HG02678 (cell line): ENCODE measurements at regions not wholly inside any gene's neighbourhood (a gene's known extent, or its start where the extent isn't known, plus 50 kb on each side); places are given as distances from the start of the nearest gene placed in this dataset.

ENCODE experiments used
- ATAC-seq: cut with Tn5 transposase; IDR thresholded peaks from one replicate; pipeline ENCODE4 v1.9.1; 2021; ENCODE audit warnings: mild to moderate bottlenecking, moderate library complexity; ENCODE audit not compliant: unreplicated experiment

DNA sequence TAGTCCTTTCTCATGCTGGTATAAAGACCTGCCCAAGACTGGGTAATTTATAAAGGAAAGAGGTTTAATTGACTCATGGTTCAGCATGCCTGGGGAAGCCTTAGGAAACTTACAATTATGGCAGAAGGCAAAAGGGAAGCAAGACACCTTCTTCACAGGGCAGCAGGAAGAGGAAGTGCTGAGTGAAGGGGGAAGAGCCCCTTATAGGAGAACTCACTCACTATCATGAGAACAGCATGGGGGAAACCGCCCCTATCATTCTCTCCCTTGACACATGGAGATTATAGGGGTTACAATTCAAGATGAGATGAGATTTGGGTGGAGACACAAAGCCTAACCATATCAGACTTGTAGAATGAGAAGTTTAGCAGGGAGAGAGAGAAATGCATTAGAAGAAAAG, 373.3 kb upstream of the DIAPH2 start:
- ATAC-seq = no peak

DNA sequence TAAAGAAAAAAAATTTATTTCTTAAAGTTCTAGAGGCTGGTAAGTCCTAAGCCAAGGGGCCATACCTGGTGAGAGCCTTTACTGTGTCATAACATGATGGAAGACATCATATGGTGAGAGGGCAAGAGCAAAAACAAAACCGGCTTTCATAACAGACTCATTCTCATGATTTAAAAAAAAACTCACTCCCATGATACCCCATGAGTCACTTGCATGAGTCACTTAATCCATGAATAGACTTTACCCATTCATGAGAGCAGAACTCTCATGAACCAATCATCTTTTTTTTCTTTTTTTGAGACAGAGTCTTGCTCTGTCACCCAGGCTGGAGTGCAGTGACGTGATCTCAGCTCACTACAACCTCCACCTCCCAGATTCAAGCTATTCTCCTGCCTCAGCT, 369.7 kb upstream of the DIAPH2 start:
- no peak for ATAC-seq

GRCh38 chrX:96361844-96362243, 322.8 kb upstream of the DIAPH2 start:
- ATAC-seq = no peak

GRCh38 chrX:96372313-96373046, 312.2 kb upstream of the DIAPH2 start:
- ATAC-seq = peak; percentile 70

GRCh38 chrX:96373047-96373355, 311.6 kb upstream of the DIAPH2 start:
- peak; percentile 10 for ATAC-seq

- no peak for ATAC-seq
These were observed 308.4 kb upstream of the DIAPH2 start for GRCh38 chrX:96376266-96376665.

DNA sequence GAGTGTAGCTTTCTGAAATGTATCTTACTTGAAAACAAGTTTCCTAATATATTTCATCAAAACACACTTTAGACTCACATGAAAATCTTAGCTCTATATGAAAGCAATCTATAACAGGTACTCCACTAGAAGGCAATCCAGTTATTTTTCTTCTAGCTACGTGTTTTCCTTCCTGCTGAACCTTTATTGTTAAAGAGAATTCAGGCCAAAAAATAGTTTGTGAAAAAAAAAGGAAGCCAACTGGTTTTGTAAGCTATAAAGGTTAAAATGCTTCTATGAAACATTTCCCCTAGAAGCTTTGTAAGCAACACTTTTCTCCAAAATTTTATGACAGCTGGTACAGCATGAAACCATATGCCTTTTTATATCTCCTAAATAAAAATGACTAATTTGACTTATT, 304.7 kb upstream of the DIAPH2 start:
- no peak for ATAC-seq

DNA sequence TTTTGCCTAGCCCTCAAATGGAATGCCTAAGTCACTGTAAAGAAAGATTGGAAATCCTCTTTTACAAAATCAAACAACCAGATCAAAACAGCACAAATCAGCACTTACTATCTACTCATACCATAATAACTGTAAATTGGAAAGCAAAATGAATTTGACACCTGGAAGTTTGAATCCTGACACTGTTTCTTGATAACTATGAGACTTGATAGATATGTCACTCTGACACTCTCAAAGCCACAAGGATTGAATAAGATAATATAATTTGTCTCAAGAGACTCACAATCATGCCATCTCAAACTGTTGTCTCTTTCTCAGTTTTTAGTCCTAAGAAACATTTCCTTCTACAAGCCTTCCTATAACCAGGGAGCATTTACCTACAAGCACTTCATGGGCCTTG, 302.6 kb upstream of the DIAPH2 start:
- ATAC-seq = no peak

- ATAC-seq = no peak
These were observed 301.2 kb upstream of the DIAPH2 start for GRCh38 chrX:96383428-96383827.

- ATAC-seq = no peak
These were observed 298.3 kb upstream of the DIAPH2 start for GRCh38 chrX:96386325-96386724.

DNA sequence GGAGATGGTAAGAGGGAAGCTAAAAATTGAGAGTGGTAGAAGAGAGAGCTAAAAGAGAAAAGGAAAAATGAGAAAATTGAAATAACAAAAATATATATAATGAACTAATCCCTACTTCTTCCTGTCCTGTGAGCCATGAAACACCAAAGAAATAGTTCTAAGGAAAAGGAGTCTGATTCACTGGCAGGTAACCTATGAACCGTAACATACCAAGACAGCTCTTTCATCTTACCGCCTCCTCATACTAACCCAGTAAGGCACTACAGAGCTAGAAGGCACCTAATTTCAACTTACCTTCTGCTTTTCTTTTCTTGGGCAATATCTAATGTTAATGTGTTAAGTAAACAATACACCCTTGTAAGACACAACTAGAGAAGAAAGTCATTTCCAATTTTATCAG, 297.7 kb upstream of the DIAPH2 start:
- no peak for ATAC-seq

DNA sequence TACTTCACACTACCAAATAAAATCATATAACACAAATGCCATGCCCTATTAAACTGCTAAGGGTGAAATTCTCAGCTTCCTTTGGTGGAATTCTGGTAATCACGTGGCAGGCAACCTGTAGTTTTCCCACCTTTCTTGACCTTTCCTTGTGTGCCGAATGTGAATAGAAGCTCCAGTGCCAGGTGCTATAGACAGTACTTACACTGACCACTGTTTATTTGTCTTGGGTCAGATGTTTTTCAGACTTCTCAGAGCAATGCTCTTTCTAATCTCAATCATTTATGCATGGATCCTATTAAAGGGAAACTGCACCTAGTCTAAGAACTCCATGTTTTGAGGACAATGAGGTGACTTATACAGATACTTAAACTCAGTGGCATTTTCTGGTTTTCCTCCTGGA, 296.8 kb upstream of the DIAPH2 start:
- ATAC-seq = no peak

DNA sequence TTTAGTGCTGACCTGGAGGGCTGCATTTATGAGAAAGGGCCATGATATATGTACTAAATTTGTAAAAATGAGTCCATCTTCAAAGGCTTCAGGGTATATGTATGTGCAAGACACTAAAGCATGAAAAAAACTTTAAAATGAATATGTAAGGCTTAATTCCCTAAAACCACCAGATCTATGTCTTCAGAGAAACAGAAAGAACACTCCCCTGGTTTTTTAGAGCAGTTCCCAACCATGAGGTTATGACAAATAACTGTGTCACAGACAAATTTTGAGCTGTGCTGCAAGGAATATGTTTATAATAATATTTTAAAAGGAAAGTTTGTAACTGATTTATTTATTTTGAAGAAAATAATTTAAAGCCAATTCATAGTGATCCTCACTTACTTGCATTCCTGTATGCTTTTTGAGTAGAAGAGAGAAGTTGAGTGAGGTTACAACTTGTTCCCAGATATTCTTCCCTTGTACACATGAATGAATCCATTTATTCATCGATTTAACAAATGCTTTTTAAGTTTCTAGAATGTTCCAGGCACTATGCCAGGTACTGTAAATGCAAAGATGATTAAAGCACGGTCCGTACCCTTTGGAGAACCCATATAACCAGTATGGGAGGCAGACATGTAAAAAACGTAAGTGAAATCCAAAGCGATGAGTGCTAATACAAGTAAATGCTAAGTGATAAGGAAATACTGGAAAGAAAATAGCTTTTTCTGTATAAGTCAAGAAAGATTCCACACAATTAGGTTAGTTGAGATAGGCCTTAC, 295.2 kb upstream of the DIAPH2 start:
- no peak for ATAC-seq

DNA sequence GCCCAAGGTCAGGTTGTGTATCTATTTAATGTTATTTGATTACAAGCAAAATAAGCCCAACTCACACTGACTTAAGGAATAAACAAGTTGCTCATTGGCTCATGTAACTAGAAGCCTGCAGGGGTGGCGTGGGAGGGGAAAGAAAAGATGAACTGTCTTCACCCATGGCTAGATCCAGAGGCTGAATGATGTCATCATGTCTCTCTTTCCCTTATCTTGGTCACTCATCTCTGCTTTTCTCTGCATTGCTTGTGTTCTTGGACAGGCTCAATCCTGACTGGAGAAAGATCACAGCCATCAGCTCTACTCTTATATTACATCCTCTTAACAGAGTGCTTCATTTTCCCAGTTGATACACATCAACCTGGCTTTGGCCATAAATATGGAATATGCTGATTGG, 290.0 kb upstream of the DIAPH2 start:
- no peak for ATAC-seq

DNA sequence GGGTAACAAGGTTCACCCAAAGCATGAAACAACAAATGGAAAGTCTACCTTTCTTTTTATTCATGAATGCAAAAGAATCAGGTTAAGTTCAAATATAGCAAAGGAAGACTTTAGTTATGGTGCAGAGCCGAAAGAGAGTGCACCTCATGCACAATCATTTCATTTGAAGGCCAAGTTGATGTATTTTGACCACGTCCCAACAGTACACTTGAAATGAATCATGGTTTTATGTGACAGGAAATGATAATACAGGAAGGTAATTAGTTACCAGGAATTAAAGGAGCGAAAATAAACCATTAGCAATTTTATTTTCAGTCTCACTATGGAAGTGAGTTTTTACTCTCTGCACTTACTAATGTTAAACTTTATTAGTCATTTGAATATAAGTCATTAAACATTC, 281.2 kb upstream of the DIAPH2 start:
- no peak for ATAC-seq

DNA sequence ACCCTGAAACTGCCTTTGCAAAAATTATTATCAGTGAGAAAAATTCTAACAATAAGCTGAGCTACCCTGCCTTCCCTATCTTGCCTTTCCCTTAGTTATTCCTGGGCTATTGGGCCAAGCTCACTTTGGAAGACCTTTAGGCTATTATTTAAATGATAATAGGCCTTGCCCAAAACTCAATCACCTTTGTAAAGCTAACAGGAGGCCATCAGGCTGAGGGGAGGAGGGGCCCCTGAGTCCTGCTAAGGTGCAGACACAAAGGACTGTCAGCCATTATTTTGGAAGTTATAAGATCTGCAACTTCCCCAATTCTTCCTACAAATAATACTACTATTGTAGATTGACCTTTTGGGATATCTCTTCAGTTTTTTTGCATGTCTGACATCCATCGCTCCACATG, 278.8 kb upstream of the DIAPH2 start:
- no peak for ATAC-seq

DNA sequence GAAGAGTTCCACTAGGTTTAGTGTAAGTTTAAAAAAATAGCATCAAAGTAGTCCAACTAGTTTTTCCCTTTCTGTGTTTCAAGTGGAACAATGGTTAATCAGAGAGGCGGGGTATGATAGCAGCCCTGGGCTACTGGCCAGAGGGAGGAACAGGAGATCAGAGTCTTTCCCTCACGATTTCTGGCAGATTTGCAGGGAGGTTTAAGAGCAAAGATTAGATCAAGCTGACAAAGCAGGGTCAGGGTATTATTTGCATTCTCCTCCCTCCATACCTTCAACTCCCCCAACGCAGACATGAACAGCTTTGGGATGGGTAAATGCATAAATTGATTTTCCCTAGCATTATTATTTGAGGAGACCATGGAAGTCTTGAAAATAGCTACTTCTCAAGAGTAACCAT, 277.6 kb upstream of the DIAPH2 start:
- no peak for ATAC-seq

DNA sequence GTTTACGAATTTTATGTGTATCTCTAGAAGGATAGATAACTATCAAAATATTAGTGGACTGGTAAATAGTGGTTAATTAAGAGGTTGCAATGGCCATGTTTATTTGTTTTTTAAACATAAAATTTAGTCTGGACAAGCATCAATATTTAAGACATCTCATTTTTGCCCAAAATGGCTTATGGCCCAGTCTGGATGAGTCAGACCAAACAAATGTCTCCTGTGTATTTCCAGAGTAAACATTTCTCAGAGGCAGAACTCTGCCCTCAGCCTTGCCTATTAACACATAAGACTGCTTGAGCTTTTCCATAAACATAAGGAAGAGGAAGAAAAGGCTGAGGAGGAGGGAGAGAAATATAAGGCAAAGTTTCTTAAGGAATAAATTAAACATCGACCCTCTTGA, 277.1 kb upstream of the DIAPH2 start:
- ATAC-seq = no peak

DNA sequence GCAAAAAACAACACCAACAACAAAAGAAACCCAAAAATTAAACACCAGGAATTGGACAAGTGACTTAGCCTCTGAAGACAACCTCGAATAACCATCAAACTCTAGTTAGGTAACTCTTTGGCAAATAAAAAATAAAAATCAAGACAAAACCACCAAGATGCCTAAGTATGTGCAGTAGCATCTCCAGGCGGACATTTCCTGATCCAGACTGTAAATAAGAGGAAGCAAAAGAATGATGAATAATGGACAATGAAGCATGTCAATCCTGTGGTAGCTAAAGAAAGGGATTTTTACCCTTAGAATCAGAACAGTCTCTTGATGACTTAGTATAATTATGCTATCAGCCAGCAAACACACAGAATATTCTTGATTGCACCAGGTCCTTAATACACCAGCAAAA, 276.7 kb upstream of the DIAPH2 start:
- ATAC-seq = no peak

- ATAC-seq = no peak
These were observed 273.7 kb upstream of the DIAPH2 start for GRCh38 chrX:96410927-96411326.

- ATAC-seq = no peak
These were observed 266.9 kb upstream of the DIAPH2 start for GRCh38 chrX:96417695-96418094.

GRCh38 chrX:96424007-96424406, 260.6 kb upstream of the DIAPH2 start:
- no peak for ATAC-seq

GRCh38 chrX:96425200-96425599, 259.4 kb upstream of the DIAPH2 start:
- no peak for ATAC-seq
